Stomach (tissue), 8 donors: ENCODE measurements at regions not wholly inside any gene's neighbourhood (a gene's known extent, or its start where the extent isn't known, plus 50 kb on each side); places are given as distances from the start of the nearest gene placed in this dataset.

Source experiments
- DNase-seq, 2 donors: peaks; one replicate each; pipeline versions ENCODE4 v3.0.0 to v3.0.0-alpha.2; 2013 to 2019
- H3K27ac ChIP-seq, 5 donors: fragments of 200-600 bp in 4 of 5; sonication (generic) in 4 of 5; one replicate each; pipeline ENCODE4 v1.5.1; 2013 to 2019; ENCODE audit warnings: mild to moderate bottlenecking in 1 of 5, moderate library complexity in 1 of 5
- H3K27me3 ChIP-seq, 3 donors: fragments of 200-600 bp; sonication (generic); one replicate each; pipeline ENCODE4 v1.5.1; 2017 to 2019; ENCODE audit warnings: mixed run types in 1 of 3
- H3K36me3 ChIP-seq, 4 donors: fragments of 200-600 bp; sonication (generic); 1 replicate in 3 of 4; 2 replicates in 1 of 4; pipeline ENCODE4 v1.5.1; 2016 to 2019
- H3K4me1 ChIP-seq, 4 donors: fragments of 200-600 bp; sonication (generic); one replicate each; pipeline ENCODE4 v1.5.1; 2016 to 2019
- H3K4me3 ChIP-seq, 4 donors: fragments of 200-600 bp; sonication (generic) in 3 of 4; one replicate each; pipeline ENCODE4 v1.5.1; 2016 to 2019; ENCODE audit warnings: mild to moderate bottlenecking in 1 of 4
- H3K9me3 ChIP-seq, 4 donors: fragments of 200-600 bp; sonication (generic); one replicate each; pipeline ENCODE4 v1.5.1; 2016 to 2019
- CTCF ChIP-seq, 7 experiments: fragments of 450-650 bp in 4 of 7; fragments of 200-600 bp in 3 of 7; sonication (generic) in 3 of 7; IDR thresholded peaks; one replicate each; pipeline ENCODE4 v1.5.1; 2016 to 2019; ENCODE audit warnings: antibody characterized with exemption in 7 of 7, control low read depth in 2 of 7, mild to moderate bottlenecking in 1 of 7
- EP300 ChIP-seq: sonication (generic); formaldehyde crosslinking; IDR thresholded peaks from one replicate; pipeline ENCODE4 v1.6.1; 2017; ENCODE audit warnings: antibody characterized with exemption
- POLR2A ChIP-seq, 4 donors: fragments of 450-650 bp; IDR thresholded peaks; one replicate each; pipeline ENCODE4 v1.6.1; 2016; ENCODE audit warnings: antibody characterized with exemption in 4 of 4, control low read depth in 2 of 4, mild to moderate bottlenecking in 1 of 4, moderate library complexity in 1 of 4
- POLR2AphosphoS5 ChIP-seq, 3 donors: sonication (generic); formaldehyde crosslinking; IDR thresholded peaks; one replicate each; pipeline ENCODE4 v1.6.1; 2016; ENCODE audit warnings: antibody characterized with exemption in 3 of 3
- WGBS, 5 donors: extraction: QIAGEN DNeasy Blood & Tissue Kit in 3 of 5; methylation state at CpG; one replicate each; pipeline versions ENCODE4 v1.1.5 to v1.1.7; 2013 to 2018; 5-methylcytosine and 5-hydroxymethylcytosine counted together
- intact Hi-C: fragments of 100-400 bp; cut with DNase I; formaldehyde crosslinking; loops from one replicate; pipeline ENCODE4 v1.15.1; 2023; ENCODE audit warnings: low total_unique reads
- donor health status: healthy with polysubstance abuse.
- donor health status: Bipolar disorder and iron deficiency.
- donor health status: healthy.

- intact Hi-C loops: no loop called here
- Histone ChIP-seq H3K9me3 (no peaks in the 10 kb centered on the region), H3K27me3 (peaks cover 0 to 43% (median 4%) of the 10 kb centered on the region in 3 donors), H3K36me3 (no peaks in the 10 kb centered on the region), H3K4me1 (peaks cover 0 to 4% (median 0%) of the 10 kb centered on the region in 4 donors), H3K4me3 (no peak overlapping the region), H3K27ac (no peak overlapping the region)
- TF ChIP-seq POLR2AphosphoS5 (IDR thresholded peaks at IDR 0.05): no peak
- no peak for TF ChIP-seq EP300
- no peak for TF ChIP-seq CTCF (IDR thresholded peaks at IDR 0.05)
- no peak for TF ChIP-seq POLR2A (IDR thresholded peaks at IDR 0.05)
- DNase-seq: no peak
- WGBS, 5 donors: 44 to 55% (median 52%) methylated on average over 8 of the region's 8 CpGs
These were observed 509.0 kb downstream of the BUD13 start for GRCh38 chr11:116263770-116264169.

GRCh38 chr11:116263019-116263418 is 509.8 kb downstream of the BUD13 start:
- H3K27ac ChIP-seq: no peak overlapping the region
- WGBS, 5 donors: 26 to 45% (median 39%) methylated on average over 2 to 3 of the region's 3 CpGs
- TF ChIP-seq POLR2AphosphoS5 (IDR thresholded peaks at IDR 0.05) (no peak), EP300 (no peak), CTCF (IDR thresholded peaks at IDR 0.05) (no peak), POLR2A (IDR thresholded peaks at IDR 0.05) (no peak)
- no peak overlapping the region for H3K4me3 ChIP-seq
- H3K36me3 ChIP-seq: no peaks in the 10 kb centered on the region
- peaks cover 0 to 4% (median 0%) of the 10 kb centered on the region in 4 donors for H3K4me1 ChIP-seq
- DNase-seq: no peak
- intact Hi-C loops: no loop called here
- H3K9me3 ChIP-seq: no peaks in the 10 kb centered on the region
- H3K27me3 ChIP-seq: peaks cover 0 to 49% (median 4%) of the 10 kb centered on the region in 3 donors

- Histone ChIP-seq H3K27ac (no peak overlapping the region), H3K27me3 (peaks cover 0 to 53% (median 4%) of the 10 kb centered on the region in 3 donors), H3K9me3 (no peaks in the 10 kb centered on the region), H3K36me3 (no peaks in the 10 kb centered on the region), H3K4me3 (no peak overlapping the region), H3K4me1 (peaks cover 0 to 4% (median 0%) of the 10 kb centered on the region in 4 donors)
- no peak for DNase-seq
- 91 to 100% (median 94%) methylated on average over 1 of the region's 1 CpG for WGBS, 5 donors
- TF ChIP-seq EP300 (no peak), POLR2A (IDR thresholded peaks at IDR 0.05) (no peak), POLR2AphosphoS5 (IDR thresholded peaks at IDR 0.05) (no peak), CTCF (IDR thresholded peaks at IDR 0.05) (no peak)
- intact Hi-C loops: no loop called here
These were observed 510.4 kb downstream of the BUD13 start for GRCh38 chr11:116262370-116262769.

GRCh38 chr11:116261606-116262005 is 511.2 kb downstream of the BUD13 start:
- Histone ChIP-seq H3K27ac (no peak overlapping the region), H3K9me3 (no peaks in the 10 kb centered on the region), H3K4me3 (no peak overlapping the region), H3K36me3 (no peaks in the 10 kb centered on the region), H3K4me1 (peaks cover 0 to 4% (median 0%) of the 10 kb centered on the region in 4 donors), H3K27me3 (peaks cover 0 to 53% (median 4%) of the 10 kb centered on the region in 3 donors)
- no peak for TF ChIP-seq EP300
- peak in 1 of 2 donors; percentile 77 for DNase-seq
- intact Hi-C loops: no loop called here
- 59 to 72% (median 63%) methylated on average over 8 of the region's 8 CpGs for WGBS, 5 donors

- intact Hi-C loops: no loop called here
- H3K4me3 ChIP-seq: no peak overlapping the region
- H3K27ac ChIP-seq: no peak overlapping the region
- H3K27me3 ChIP-seq: peaks cover 0 to 38% (median 4%) of the 10 kb centered on the region in 3 donors
- WGBS, 5 donors: 73 to 90% (median 85%) methylated on average over 3 of the region's 3 CpGs
- peaks cover 0 to 4% (median 0%) of the 10 kb centered on the region in 4 donors for H3K4me1 ChIP-seq
- H3K36me3 ChIP-seq: no peaks in the 10 kb centered on the region
- no peak for TF ChIP-seq EP300
- TF ChIP-seq CTCF (IDR thresholded peaks at IDR 0.05): no peak
- no peak for TF ChIP-seq POLR2A (IDR thresholded peaks at IDR 0.05)
- DNase-seq: no peak
- no peaks in the 10 kb centered on the region for H3K9me3 ChIP-seq
These were observed 514.0 kb downstream of the BUD13 start for GRCh38 chr11:116258821-116259220.
